ENCODE measurements at regions not wholly inside any gene's neighbourhood (a gene's known extent, or its start where the extent isn't known, plus 50 kb on each side); places are given as distances from the start of the nearest gene placed in this dataset.

DNA sequence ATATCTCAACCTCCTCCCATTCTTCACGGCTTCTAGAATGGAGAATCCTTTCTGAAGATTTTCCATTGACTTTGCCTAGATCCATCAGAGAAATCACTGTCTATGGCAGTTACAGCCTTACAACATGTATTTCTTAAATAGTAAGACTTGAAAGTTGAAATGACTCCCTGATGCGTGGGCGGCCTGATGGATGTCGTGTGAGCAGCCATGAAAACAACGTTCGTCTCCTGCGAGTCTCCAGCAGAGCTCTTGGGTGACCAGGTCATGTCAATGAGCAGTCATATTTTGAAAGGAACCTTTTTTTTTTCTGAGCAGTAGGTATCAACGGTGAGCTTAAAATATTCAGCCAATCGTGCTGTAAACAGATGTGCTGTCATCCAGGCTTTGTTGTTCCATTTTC is 139.9 kb upstream of the C14orf180 start:
- TF ChIP-seq, protein P1, sequence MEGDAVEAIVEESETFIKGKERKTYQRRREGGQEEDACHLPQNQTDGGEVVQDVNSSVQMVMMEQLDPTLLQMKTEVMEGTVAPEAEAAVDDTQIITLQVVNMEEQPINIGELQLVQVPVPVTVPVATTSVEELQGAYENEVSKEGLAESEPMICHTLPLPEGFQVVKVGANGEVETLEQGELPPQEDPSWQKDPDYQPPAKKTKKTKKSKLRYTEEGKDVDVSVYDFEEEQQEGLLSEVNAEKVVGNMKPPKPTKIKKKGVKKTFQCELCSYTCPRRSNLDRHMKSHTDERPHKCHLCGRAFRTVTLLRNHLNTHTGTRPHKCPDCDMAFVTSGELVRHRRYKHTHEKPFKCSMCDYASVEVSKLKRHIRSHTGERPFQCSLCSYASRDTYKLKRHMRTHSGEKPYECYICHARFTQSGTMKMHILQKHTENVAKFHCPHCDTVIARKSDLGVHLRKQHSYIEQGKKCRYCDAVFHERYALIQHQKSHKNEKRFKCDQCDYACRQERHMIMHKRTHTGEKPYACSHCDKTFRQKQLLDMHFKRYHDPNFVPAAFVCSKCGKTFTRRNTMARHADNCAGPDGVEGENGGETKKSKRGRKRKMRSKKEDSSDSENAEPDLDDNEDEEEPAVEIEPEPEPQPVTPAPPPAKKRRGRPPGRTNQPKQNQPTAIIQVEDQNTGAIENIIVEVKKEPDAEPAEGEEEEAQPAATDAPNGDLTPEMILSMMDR (IDR thresholded peaks at IDR 0.05): no peak
- TF ChIP-seq POLR2A (IDR thresholded peaks at IDR 0.05): no peak

Data from adrenal gland (tissue), 5 donors.